HG02623 (cell line): ENCODE measurements at regions not wholly inside any gene's neighbourhood (a gene's known extent, or its start where the extent isn't known, plus 50 kb on each side); places are given as distances from the start of the nearest gene placed in this dataset.
"Not testable (repeated sequence)": the region's sequence is repeated elsewhere in the genome, so short reads cannot be mapped to it uniquely, and the experiment has no call there.

Experiments used
- ATAC-seq: cut with Tn5 transposase; IDR thresholded peaks from one replicate; pipeline ENCODE4 v1.9.1; 2021; ENCODE audit warnings: moderate library complexity; ENCODE audit not compliant: unreplicated experiment

DNA sequence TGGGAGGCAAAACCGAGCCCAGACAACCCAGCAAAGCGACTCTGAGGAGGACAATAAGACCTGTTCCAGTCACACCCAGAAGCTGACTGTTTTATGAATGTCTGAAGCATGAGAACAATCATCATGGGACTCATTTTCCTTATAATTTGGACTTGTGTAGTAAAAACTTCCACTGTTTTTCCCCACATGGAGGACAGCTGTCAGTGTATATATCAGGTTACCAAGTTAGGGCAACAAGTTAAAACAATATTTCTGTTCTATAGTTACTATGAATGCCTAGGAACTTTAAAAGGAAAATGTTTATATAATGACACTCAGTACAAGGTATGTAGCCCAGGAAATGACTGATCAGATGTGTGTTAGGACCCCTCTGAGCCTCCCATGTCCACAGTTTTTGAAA lies 528.2 kb upstream of the TSPY4 start:
- no peak for ATAC-seq

GRCh38 chrY:8814143-8814542 lies 523.1 kb upstream of the TSPY4 start:
- ATAC-seq = no peak

DNA sequence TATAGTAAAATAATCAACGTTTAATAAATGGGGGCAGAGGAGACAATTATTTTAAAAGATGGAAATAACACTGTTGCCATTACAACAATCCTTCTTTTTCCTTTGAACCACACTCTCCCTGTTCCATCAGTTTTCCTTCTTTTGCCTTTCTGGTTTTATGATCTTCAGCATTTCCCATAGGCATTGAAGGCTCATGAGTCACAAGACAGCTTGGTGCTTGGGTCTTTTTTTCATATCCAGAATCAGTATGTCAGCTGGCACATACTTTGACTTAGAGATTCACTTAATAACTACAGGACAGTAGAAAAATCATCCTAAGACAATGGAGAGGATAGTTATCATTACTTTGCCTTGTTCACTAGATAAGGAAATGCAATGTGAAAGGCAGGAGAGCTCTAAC lies 521.6 kb upstream of the TSPY4 start:
- no peak for ATAC-seq

DNA sequence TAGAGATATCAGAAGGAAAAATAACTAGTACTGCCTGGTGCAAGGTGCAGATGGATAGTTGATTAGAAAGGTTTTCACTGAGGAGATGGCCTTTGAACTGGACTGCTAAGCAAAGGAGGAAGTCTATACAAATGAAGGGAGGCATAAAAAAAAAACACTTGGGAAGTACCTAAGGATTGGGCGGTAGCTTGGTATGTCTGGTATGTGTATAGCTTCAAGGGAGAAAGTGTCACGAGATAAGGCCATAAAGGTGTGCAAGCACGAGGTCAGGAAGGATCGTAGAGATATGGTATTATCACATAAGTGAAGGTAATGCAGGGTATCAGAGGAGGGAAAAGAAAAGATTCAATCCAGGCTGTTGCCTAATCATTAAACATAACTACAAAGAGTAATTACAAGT lies 517.2 kb upstream of the TSPY4 start:
- no peak for ATAC-seq

DNA sequence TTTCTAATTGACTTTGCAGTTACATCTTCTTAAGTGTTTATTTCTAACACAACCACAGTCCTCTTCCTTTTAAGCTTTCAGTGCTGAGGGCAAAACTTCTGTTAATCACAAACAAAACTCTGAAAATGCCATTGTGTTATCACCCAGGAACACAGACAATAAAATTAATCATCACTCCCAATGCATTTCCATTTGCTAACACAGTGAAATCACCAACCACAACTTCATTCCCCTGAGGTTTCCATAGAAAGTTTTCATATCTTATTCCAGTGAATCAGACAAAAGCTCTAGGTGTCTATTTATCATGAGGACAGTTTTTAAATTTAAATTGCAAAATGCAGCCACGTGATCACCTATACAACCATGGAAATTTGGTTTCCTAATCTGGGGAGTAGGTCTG lies 516.2 kb upstream of the TSPY4 start:
- ATAC-seq = no peak

- ATAC-seq = no peak
These were observed 485.0 kb upstream of the TSPY4 start for GRCh38 chrY:8852278-8852677.

GRCh38 chrY:8888371-8888770 lies 448.9 kb upstream of the TSPY4 start:
- no peak for ATAC-seq

DNA sequence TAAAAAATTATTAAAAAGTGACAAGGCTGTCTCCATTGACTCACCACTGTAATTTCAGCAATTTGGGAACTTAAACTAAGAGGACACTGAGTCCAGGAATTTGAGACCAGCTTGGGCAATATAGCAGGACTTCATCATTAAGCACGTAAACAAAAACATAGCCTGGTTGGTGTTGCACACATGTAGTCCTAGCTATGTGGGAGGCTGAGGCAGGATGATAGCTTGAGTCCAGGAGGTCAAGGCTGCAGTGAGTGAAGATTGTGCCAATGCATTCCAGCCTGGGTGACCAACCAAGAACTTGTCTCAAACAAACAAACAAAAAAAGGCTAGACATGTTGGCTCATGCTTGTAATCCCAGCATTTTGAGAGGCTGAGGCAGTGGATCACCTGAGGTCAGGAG lies 439.4 kb upstream of the TSPY4 start:
- no peak for ATAC-seq

DNA sequence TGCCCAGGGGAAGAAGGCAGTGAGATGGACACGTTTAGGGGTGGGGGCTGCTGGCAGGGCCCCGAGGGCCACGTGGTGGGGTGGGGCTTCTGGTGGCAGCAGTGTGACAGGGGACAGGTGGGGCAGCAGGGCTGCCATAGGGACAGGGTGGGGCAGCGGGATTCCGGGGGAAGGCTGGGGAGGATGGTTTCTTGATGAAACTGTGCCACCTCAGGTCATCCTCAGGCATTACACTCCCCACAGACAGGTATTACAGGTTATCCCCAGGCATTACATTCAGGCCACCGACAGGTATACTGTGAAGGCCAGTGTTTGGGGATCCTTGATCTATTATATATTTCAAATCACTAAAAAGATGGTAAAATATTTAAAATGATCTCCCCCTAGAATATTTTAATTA lies 432.1 kb upstream of the TSPY4 start:
- no peak for ATAC-seq

- ATAC-seq = not testable (repeated sequence)
These were observed 414.7 kb upstream of the TSPY4 start for GRCh38 chrY:8922576-8922975.
